CD4-positive, alpha-beta memory T cell (primary cell): ENCODE measurements at regions not wholly inside any gene's neighbourhood (a gene's known extent, or its start where the extent isn't known, plus 50 kb on each side); places are given as distances from the start of the nearest gene placed in this dataset.
"Not testable (repeated sequence)": the region's sequence is repeated elsewhere in the genome, so short reads cannot be mapped to it uniquely, and the experiment has no call there.

ENCODE experiments used
- CTCF ChIA-PET: fragments of 350-600 bp; sonication (Branson Sonifier 250); formaldehyde crosslinking; loops from one replicate; lab custom pipeline; 2021; ENCODE audit warnings: inconsistent platforms; ENCODE audit not compliant: partially characterized antibody; lab: Charles Lee
- POLR2A ChIA-PET: fragments of 350-600 bp; sonication (Branson Sonifier 250); formaldehyde crosslinking; loops from one replicate; lab custom pipeline; 2021; ENCODE audit not compliant: partially characterized antibody; lab: Charles Lee
- DNase-seq, 5 donors: peaks; one replicate each; pipeline versions ENCODE4 v3.0.0 to v3.0.0-alpha.2; 2020 to 2022; ENCODE audit warnings: mixed read lengths in 1 of 5
- H3K27ac ChIP-seq: one replicate; pipeline ENCODE4 v1.7.0; 2013; ENCODE audit warnings: low read depth, low read length
- H3K27me3 ChIP-seq: 2 replicates; pipeline ENCODE4 v1.7.0; 2013; ENCODE audit warnings: mild to moderate bottlenecking, low read length, moderate library complexity; ENCODE audit not compliant: insufficient read depth
- H3K36me3 ChIP-seq: 2 replicates; pipeline ENCODE4 v1.7.0; 2013; ENCODE audit warnings: mild to moderate bottlenecking, low read length, moderate library complexity; ENCODE audit not compliant: insufficient read depth
- H3K4me1 ChIP-seq: 2 replicates; pipeline ENCODE4 v1.7.0; 2013; ENCODE audit warnings: mild to moderate bottlenecking, low read length, moderate library complexity; ENCODE audit not compliant: insufficient read depth
- H3K4me3 ChIP-seq, 2 donors: one replicate each; pipeline ENCODE4 v1.7.0; 2013; ENCODE audit warnings: low read length in 2 of 2, mild to moderate bottlenecking in 1 of 2
- H3K9me3 ChIP-seq, 2 donors: one replicate each; pipeline ENCODE4 v1.7.0; 2013; ENCODE audit warnings: low read length in 2 of 2, control low read depth in 1 of 2; ENCODE audit not compliant: control insufficient read depth in 1 of 2
- H3K27ac Mint-ChIP-seq, 7 donors: one replicate each; pipeline ENCODE4 v1.8.0; 2020 to 2021; ENCODE audit warnings: mixed read lengths in 7 of 7, mild to moderate bottlenecking in 6 of 7, inconsistent platforms in 3 of 7, moderate library complexity in 3 of 7
- H3K27me3 Mint-ChIP-seq, 2 donors: one replicate each; pipeline ENCODE4 v1.8.0; 2020 to 2021; ENCODE audit warnings: mixed read lengths in 2 of 2
- H3K36me3 Mint-ChIP-seq, 2 donors: one replicate each; pipeline ENCODE4 v1.8.0; 2020 to 2021; ENCODE audit warnings: mixed read lengths in 2 of 2, inconsistent platforms in 1 of 2, mild to moderate bottlenecking in 1 of 2
- H3K4me1 Mint-ChIP-seq, 4 donors: one replicate each; pipeline ENCODE4 v1.8.0; 2020 to 2021; ENCODE audit warnings: mixed read lengths in 4 of 4, mild to moderate bottlenecking in 1 of 4
- H3K4me3 Mint-ChIP-seq, 8 donors: one replicate each; pipeline ENCODE4 v1.8.0; 2020 to 2021; ENCODE audit warnings: mixed read lengths in 8 of 8, mild to moderate bottlenecking in 7 of 8, moderate library complexity in 6 of 8, inconsistent platforms in 3 of 8
- H3K9me3 Mint-ChIP-seq, 8 donors: one replicate each; pipeline ENCODE4 v1.8.0; 2020 to 2021; ENCODE audit warnings: mixed read lengths in 8 of 8, mild to moderate bottlenecking in 5 of 8, inconsistent platforms in 3 of 8, moderate library complexity in 1 of 8
- intact Hi-C: fragments of 100-400 bp; cut with micrococcal nuclease; formaldehyde crosslinking; loops from one replicate; pipeline ENCODE4 v1.15.1; 2023

DNA sequence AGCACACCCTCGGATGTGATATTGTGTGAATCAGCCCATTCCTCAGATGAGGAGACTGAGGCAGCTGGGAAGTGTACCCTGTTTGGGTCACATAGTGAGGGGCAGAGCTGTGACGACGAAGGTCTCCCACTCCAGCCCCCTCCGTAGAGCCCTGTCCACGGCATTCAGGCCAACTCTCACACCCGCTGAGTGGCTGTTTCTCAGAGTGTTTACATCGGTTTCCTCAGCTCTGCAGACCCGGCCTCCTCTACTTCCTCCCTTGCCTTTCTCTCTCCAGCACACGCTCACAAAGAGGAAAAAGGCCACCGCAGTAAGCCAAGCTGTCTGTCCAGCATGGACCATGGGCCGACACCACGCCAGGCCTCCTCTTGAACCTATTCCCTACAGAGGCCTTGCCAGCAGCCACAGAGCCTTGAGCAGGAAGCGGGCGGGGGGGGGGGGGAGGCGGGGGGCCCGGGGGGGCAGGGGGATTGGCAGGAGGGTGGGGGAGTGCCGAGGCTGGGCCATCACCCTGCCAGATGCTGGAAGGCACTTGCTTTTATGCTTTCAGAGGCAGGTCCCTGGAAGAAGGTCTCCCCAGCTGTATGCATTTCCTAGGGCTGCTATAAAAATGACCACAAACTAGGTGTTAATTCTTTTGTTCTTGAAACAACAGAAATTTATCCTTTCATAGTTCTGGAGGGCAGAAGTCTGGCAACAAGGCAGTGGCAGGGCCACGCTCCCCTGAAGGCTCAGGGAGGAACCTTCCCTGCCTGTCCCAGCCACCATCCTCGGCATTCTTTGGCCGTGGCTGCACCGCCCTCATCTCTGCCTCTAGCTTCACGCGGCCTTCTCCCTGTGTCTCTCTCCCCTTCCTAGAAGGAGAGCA, 178.4 kb downstream of the PSMG1 start:
- peak overlapping the region in 3 of 7 donors; percentile 32 to 64 (median 53) for H3K27ac Mint-ChIP-seq
- no peaks in the 10 kb centered on the region for H3K9me3 ChIP-seq
- H3K4me3 ChIP-seq, result no peak overlapping the region
- DNase-seq, result no peak
- no peaks in the 10 kb centered on the region for H3K27me3 ChIP-seq
- peaks cover 6% of the 10 kb centered on the region for H3K4me1 ChIP-seq
- H3K4me3 Mint-ChIP-seq, result peak overlapping the region in 5 of 8 donors; percentile 13 to 66 (median 52)
- intact Hi-C loops, result no loop called here
- H3K9me3 Mint-ChIP-seq, result no peaks in the 10 kb centered on the region
- ChIA-PET POLR2A (no interaction called here), CTCF (no interaction called here)
- no peaks in the 10 kb centered on the region for H3K36me3 Mint-ChIP-seq
- no peaks in the 10 kb centered on the region for H3K36me3 ChIP-seq
- peaks cover 1 to 8% (median 3%) of the 10 kb centered on the region in 4 donors for H3K4me1 Mint-ChIP-seq
- H3K27me3 Mint-ChIP-seq, result peaks cover 4 to 11% of the 10 kb centered on the region in 2 donors
- H3K27ac ChIP-seq, result no peak overlapping the region

DNA sequence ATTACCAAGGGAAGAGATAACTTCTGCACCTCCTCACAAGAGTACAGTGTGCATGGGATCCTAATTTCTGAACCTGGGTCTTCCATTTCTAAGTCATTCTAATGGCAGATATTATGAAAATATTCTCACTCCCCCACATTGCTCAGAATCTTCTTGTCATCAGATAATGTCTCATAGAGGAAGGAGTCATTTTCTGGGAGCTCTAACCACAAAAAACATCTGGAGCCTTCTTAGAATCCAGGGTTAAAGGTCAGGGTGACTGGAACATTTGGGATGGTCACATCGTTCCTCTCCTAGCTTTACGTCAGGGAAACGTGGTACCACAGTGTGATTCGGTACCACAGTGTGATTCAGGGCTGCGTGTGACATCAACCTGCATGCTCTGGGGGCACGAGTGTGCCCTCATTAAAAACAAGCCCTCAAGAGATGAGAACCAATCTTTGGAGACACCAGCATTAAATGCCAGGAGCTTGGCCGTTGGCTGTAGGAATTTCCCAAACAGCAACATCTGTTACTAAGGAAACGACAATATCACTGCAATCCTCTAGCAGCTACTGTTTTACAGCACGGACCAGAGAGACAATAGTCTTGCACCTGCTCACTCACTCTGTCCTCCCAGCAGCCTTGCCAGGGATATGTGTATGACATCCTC, 179.1 kb downstream of the PSMG1 start:
- Mint-ChIP-seq H3K27me3 (peaks cover 7 to 15% of the 10 kb centered on the region in 2 donors), H3K4me1 (peaks cover 1 to 8% (median 4%) of the 10 kb centered on the region in 4 donors), H3K36me3 (no peaks in the 10 kb centered on the region), H3K4me3 (peak overlapping the region in 1 of 8 donors; percentile 3), H3K27ac (no peak overlapping the region), H3K9me3 (no peaks in the 10 kb centered on the region)
- no peaks in the 10 kb centered on the region for H3K9me3 ChIP-seq
- ChIA-PET CTCF (no interaction called here), POLR2A (no interaction called here)
- H3K36me3 ChIP-seq, result no peaks in the 10 kb centered on the region
- intact Hi-C loops, result no loop called here
- no peaks in the 10 kb centered on the region for H3K27me3 ChIP-seq
- peaks cover 6% of the 10 kb centered on the region for H3K4me1 ChIP-seq
- H3K27ac ChIP-seq, result no peak overlapping the region
- DNase-seq, result no peak
- H3K4me3 ChIP-seq, result no peak overlapping the region

DNA sequence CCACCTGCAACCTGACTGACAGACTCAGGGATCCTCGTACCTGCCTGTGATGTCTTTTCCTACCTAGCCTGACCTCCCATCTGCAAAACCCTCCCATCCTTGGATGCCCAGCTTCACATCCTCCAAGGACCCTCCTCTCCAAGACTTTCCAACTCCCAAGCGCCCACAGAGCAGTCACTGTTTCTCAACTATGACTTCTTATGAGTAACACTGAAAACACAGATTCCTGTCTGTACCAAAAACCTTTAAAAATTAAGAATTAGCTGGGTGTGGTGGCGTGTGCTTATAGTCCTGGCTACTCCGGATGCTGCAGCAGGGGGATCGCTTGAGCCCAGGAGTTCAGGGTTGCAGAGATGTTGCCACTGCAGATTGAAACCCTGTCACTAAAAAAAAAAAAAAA, 181.9 kb downstream of the PSMG1 start:
- Mint-ChIP-seq H3K36me3 (no peaks in the 10 kb centered on the region), H3K4me3 (peak overlapping the region in 1 of 8 donors; percentile 50), H3K27me3 (peaks cover 14 to 15% of the 10 kb centered on the region in 2 donors), H3K27ac (no peak overlapping the region), H3K4me1 (peaks cover 1 to 8% (median 4%) of the 10 kb centered on the region in 4 donors), H3K9me3 (no peaks in the 10 kb centered on the region)
- H3K4me3 ChIP-seq, result no peak overlapping the region
- CTCF ChIA-PET, result interaction anchor here (1.0 kb wide), 1 partner anchor 9 kb away, joined by 3 read pairs; no protein-coding TSS in a partner anchor
- no peaks in the 10 kb centered on the region for H3K36me3 ChIP-seq
- H3K4me1 ChIP-seq, result peaks cover 6% of the 10 kb centered on the region
- no peaks in the 10 kb centered on the region for H3K9me3 ChIP-seq
- H3K27ac ChIP-seq, result no peak overlapping the region
- intact Hi-C loops, result no loop called here
- no peak for DNase-seq
- H3K27me3 ChIP-seq, result no peaks in the 10 kb centered on the region
- POLR2A ChIA-PET, result no interaction called here

DNA sequence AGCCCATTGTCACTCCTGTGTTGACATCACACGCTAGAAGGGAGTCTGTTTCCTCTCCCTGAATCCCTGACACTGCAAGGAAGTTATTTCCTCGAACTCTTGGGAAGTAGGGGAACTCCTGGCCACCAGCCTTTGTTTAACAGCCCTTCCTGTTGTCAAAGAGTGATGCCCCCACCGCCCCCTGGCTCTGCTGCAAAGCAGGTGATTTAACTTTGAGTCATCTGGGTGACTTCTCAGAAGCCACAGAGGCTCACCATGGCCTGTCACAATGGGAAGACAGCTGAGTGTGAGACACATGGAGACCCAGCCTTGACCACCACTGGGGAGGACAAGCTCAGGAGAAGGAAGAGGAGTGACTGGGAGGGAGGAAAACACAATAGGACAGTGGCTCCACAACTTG, 182.8 kb downstream of the PSMG1 start:
- H3K27ac Mint-ChIP-seq, result no peak overlapping the region
- Histone ChIP-seq H3K9me3 (no peaks in the 10 kb centered on the region), H3K27me3 (no peaks in the 10 kb centered on the region), H3K4me3 (no peak overlapping the region), H3K36me3 (no peaks in the 10 kb centered on the region), H3K4me1 (peaks cover 6% of the 10 kb centered on the region), H3K27ac (no peak overlapping the region)
- no peak overlapping the region for H3K4me3 Mint-ChIP-seq
- peaks cover 1 to 8% (median 4%) of the 10 kb centered on the region in 4 donors for H3K4me1 Mint-ChIP-seq
- DNase-seq, result no peak
- H3K36me3 Mint-ChIP-seq, result no peaks in the 10 kb centered on the region
- peaks cover 14 to 15% of the 10 kb centered on the region in 2 donors for H3K27me3 Mint-ChIP-seq
- CTCF ChIA-PET, result interaction anchor here (1.2 kb wide), 1 partner anchor 11 kb away, joined by 3 read pairs; no protein-coding TSS in a partner anchor
- intact Hi-C loops, result no loop called here
- POLR2A ChIA-PET, result no interaction called here
- no peaks in the 10 kb centered on the region for H3K9me3 Mint-ChIP-seq

DNA sequence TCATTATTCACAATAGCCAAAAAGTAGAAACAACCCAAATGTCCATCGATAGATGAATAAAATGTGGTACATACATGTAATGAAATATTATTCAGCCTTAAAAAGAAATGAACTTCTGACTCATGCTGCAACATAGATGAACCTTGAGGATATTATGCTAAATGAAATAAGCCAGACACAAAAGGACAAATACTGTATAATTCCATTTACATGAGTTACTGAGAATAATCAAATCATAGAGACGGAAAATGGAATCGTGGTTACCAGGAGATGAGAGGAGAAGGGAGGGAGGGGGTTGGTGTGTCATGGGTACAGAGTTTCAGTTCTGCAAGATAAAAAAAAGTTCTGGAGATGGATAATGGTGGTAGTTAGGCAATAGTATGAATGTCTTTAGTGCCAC, 184.1 kb downstream of the PSMG1 start:
- H3K36me3 Mint-ChIP-seq, result no peaks in the 10 kb centered on the region
- no peak overlapping the region for H3K4me3 Mint-ChIP-seq
- peaks cover 14 to 19% of the 10 kb centered on the region in 2 donors for H3K27me3 Mint-ChIP-seq
- Histone ChIP-seq H3K27me3 (no peaks in the 10 kb centered on the region), H3K36me3 (no peaks in the 10 kb centered on the region), H3K9me3 (no peaks in the 10 kb centered on the region), H3K4me3 (no peak overlapping the region), H3K27ac (no peak overlapping the region), H3K4me1 (peaks cover under 1% of the 10 kb centered on the region)
- DNase-seq, result no peak
- peaks cover 0 to 2% (median 0%) of the 10 kb centered on the region in 4 donors for H3K4me1 Mint-ChIP-seq
- H3K27ac Mint-ChIP-seq, result no peak overlapping the region
- ChIA-PET CTCF (no interaction called here), POLR2A (no interaction called here)
- intact Hi-C loops, result no loop called here
- H3K9me3 Mint-ChIP-seq, result no peaks in the 10 kb centered on the region

DNA sequence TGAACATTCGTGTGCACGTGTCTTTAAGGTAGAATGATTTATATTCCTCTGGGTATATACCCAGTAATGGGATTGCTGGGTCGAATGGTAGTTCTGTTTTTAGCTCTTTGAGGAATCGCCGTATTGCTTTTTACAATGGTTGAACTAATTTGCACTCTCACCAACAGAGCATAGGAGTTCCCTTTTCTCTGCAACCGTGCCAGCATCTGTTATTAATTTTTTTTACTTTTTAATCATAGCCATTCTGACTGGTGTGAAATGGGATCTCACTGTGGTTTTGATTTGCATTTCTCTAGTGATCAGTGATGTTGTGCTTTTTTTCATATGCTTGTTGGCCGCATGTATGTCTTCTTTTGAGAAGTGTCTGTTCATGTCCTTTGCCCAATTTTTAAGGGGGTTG, 185.0 kb downstream of the PSMG1 start:
- intact Hi-C loops, POLR2A ChIA-PET, H3K9me3 Mint-ChIP-seq: not testable (repeated sequence)

DNA sequence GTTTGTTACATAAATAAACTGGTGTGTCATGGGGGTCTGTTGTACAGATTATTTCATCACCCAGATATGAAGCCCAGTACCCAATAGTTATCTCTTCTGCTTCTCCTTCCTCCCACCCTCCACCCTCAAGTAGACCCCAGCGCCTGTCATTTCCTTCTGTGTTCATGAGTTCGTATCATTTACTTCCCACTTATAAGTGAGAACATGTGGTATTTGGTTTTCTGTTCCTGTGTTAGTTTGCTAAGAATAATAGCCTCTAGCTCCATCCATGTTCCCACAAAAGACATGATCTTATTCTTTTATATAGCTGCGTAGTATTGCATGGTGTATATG, 185.4 kb downstream of the PSMG1 start:
- CTCF ChIA-PET, H3K27ac ChIP-seq, H3K27ac Mint-ChIP-seq, H3K4me1 Mint-ChIP-seq, H3K27me3 ChIP-seq, DNase-seq, H3K9me3 Mint-ChIP-seq, H3K9me3 ChIP-seq, H3K36me3 ChIP-seq, H3K36me3 Mint-ChIP-seq, H3K4me3 Mint-ChIP-seq, intact Hi-C loops, POLR2A ChIA-PET, H3K4me1 ChIP-seq, H3K4me3 ChIP-seq: not testable (repeated sequence)
- peaks cover 14 to 19% of the 10 kb centered on the region in 2 donors for H3K27me3 Mint-ChIP-seq

More for the DNA sequence above, 185.0 kb downstream of the PSMG1 start:
- H3K36me3 Mint-ChIP-seq, DNase-seq, H3K27ac ChIP-seq, H3K4me1 Mint-ChIP-seq, H3K4me3 ChIP-seq, H3K4me3 Mint-ChIP-seq, H3K27ac Mint-ChIP-seq, H3K9me3 ChIP-seq, H3K36me3 ChIP-seq, H3K4me1 ChIP-seq, CTCF ChIA-PET, H3K27me3 ChIP-seq: not testable (repeated sequence)
- H3K27me3 Mint-ChIP-seq, result peaks cover 14 to 19% of the 10 kb centered on the region in 2 donors
